Right renal pelvis (tissue), 4 donors: ENCODE measurements at regions not wholly inside any gene's neighbourhood (a gene's known extent, or its start where the extent isn't known, plus 50 kb on each side); places are given as distances from the start of the nearest gene placed in this dataset.
"Not testable (repeated sequence)": the region's sequence is repeated elsewhere in the genome, so short reads cannot be mapped to it uniquely, and the experiment has no call there.

ENCODE experiments used
- DNase-seq, 4 donors: peaks; one replicate each; pipeline ENCODE4 v3.0.0-alpha.2; 2013; ENCODE audit warnings: low read depth in 4 of 4, low spot score in 3 of 4, missing footprints in 1 of 4

DNA sequence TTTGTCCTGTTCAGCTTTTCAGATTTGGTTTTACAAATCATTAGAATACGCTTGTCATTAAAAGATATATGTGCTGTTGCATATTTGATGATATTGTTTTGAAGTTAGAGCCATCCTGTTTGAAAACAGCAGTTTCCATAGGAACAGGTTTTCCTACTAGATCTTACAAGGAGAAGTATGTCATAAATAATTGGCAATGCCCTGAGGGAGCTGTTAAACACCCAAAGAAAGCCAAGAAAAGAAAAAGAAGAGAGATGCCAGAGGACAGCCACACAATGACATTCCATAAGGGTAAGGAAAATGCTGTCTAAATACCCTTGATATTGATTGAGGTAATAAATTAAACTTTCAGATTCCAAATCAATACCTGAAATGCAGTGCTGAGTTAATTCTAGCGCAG lies 392.2 kb upstream of the CRIM1 start:
- DNase-seq, result no peak

DNA sequence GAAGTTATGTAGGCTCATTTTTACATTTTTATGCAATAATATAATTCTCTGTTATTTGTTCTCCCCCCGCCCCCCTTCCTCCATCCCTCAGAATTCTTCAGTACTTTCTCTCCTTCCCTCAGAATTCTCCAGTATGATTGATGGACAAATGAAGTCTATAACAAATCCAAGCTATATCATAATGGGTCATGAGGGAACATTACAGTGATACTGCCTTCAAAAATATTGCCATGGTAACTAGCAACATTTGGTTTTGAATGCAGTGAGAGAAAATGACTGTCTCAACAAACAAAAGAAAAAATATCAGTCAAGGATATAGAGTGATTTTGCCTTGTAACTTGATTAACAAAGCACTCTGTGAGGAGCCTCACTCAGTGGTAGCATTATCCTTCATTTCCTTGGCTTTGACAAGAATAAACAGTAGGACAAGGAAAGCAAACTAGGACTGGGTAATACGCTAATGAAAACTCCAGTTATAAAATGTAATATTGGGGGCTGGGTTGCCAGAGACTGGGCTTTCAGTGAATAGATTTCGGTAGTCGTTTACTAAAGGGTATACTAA lies 392.9 kb upstream of the CRIM1 start:
- DNase-seq, result no peak

DNA sequence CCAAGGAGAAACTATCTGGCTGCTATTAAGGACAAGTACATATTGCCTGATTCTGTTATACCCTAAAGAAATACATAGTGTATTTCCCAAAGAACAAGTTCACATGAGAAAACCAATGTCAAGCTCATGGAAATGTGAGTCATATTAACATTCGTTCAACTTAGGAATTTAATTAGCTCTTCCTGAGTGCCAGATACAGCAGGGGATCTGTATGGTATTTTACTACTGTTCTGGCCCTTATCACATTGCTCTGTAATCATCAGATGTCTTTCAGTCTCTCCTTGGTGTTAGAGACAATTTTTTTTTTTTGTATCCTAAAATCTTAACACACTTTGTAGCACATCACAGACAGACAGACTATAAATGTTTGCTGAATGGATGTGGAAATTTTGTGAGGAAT lies 395.0 kb upstream of the CRIM1 start:
- no peak for DNase-seq

DNA sequence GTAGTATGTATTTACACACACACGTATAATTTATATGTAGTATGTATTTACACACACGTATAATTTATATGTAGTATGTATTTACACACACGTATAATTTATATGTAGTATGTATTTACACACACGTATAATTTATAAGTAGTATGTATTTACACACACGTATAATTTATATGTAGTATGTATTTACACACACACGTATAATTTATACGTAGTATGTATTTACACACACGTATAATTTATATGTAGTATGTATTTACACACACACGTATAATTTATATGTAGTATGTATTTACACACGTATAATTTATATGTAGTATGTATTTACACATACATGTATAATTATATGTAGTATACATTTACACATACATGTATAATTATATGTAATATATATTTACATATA lies 398.5 kb upstream of the CRIM1 start:
- DNase-seq, result not testable (repeated sequence)

DNA sequence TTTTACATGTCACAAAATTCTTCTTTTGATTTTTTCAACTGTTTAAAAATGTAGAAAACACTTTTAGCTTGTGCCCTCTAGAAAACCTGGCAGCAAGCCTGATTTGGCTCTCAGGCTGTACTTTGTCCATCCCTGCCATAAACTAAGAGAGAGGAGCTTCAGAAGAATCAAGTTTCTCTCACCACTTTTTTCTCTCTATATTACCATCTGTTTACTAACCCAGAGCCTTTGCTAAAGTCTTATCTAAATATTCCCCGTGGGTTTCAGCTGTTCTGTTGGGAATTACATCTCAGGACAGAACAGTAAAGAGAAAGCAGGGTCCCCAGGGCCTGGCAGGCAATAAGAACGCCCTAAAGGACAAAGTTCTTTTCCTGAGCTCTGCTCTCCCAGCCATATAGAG lies 409.1 kb upstream of the CRIM1 start:
- DNase-seq, result no peak

DNA sequence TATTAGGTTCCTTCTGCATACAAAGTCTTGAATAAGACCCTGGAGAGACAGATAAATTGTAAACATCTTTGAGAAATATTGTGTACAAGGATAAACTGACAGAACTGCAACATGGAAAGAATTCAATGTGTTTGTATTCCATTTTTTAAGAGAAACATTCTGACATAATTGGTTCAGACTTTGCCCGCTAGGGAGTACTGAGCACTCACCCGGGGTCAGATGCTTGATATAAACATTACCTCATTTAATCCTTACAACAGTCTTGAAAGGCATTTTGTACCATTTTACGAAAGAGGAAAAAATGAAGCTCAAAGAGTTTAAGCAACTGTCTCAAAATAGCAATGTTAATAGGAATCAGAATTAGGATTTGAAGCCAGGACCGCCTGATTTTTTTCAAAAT lies 416.7 kb upstream of the CRIM1 start:
- no peak for DNase-seq

DNA sequence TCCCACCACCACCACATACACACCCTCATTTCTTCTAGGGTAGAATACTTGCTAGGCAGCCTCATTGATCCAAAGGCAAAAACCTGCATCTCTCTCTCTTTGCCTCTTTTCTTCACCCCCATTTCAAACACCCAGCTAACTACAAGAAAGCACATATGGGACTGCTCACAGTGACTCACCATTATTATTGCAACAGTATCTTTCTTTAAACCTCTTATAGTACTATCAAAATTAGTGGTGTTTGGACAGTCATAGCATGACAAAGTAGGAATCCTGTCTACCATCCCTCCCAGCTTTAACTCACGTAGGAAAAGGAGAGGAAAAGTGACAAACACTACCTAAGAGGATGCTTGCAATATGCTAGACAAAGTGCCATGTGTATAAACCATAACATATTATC lies 422.5 kb upstream of the CRIM1 start:
- no peak for DNase-seq

DNA sequence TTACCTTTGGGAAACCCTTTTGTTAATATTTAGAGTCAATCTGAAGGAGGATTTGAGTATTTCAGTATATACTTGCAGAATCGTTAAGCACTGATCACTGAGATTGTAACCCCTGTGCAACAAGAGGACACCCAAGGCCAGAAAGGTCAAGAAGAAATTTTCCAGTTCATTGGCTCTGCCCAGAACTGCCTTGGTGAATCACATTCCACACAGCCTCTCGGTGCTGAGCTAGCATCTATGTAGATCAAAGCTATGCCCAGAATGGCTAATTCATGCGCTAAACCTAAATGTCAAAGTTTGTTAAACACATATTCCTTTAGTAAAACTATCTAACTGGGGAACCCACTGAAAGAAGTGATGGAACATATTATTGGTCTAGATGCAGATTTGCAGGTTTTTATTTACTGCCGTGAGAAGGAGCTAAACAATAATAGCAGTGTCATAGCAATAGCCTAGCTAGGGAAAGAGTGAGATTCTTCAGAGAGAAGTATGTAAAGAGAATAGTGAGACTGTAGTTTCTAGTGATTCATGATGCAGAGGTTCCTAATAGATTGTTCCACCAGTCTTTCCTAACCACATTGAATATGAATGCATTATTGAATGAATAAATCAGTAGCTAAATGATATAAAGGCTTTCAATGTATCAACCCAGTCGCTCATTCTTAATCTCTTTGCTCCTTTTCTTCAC lies 423.2 kb upstream of the CRIM1 start:
- DNase-seq, result no peak

DNA sequence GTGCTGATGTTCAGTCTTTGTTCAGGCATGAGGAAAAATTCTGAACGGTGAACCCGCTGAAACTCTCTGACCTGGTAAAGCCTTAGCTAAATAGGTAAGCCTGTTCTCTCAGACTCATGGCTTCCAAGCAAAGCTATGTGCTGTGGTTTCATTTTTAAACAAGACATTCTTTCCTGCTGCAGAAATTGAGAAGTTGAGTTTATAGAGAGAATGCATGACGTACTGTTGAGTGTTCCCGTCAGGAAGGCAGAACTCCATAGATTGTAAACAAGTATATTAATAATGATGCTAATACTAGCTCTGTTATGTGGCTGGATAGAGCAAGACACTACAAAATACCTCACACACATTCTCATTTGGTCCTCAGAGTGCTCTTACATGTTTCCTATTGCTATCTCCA lies 424.0 kb upstream of the CRIM1 start:
- no peak for DNase-seq

DNA sequence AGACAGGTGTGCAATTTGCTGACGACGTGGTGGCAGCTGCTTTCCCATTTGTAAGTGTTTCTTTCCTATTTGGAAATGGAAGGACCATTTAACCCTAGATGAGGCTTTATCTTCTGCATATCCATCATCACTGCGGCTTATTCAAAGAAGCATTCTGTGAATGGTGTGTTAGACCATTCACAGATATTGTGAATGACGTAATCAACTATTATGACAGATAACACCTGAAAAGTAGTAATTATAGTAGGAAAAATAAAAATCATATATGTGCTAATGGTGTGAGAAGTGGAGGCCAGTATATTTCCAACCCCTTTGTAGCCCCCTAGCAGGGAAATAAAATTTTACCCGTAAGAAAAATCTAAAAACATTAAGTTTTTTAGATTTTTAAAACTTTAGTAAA lies 424.5 kb upstream of the CRIM1 start:
- DNase-seq, result no peak

DNA sequence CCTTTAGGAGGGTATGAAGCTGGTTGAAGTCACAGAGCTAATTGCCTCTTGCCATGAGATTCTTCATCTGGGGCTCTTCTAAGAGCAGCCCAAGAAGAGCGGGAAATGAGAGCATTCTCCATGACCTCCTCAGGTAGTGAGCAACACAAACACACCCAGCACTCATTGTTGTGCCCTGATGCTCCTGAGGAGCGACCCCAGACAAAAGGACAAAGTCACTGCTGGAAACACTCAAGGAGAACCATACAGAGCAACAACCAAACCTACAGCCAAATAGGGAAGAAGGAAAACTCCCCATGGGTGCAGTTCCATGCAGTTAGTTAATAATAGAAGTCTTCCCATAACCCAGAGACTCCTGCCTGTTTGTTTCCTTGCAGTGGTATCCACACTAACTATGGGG lies 426.0 kb upstream of the CRIM1 start:
- no peak for DNase-seq

DNA sequence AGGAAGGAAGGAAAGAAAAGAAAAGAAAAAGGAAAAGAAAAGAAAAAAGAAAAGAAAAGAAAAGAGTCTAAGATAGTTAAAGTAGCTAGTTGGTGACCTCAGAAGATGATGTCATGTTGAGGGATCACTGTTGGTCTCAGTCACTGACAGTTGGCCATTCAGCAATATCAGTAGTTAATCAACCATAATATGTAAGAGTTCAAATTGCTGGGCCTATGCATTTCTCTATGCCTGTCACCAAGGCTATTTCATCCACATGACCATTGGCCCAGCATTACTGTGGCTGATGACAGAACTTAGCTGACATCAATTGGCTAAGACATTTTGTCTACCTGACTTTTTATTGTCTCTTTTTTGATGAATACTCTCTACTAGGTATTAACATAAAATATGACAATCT lies 435.5 kb upstream of the CRIM1 start:
- DNase-seq, result no peak

DNA sequence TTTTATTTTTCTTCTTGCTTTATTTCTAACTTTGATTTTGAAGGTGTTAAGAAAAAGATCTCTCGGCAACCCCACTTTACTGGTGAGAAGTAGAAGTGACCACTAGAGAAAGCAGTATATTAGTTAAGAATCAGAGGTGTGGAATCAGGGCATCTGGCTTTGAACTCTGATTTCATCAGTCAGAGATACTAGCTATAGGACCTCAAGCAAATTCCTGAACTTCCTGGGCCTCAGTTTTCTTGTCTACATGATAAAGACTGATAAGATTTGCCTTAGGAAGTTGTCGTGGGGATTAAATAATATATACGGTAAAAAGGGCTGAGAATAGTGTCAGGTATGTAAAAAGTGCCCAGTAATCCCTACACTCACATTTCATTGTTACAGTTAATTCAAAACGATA lies 440.3 kb upstream of the CRIM1 start:
- DNase-seq, result no peak

DNA sequence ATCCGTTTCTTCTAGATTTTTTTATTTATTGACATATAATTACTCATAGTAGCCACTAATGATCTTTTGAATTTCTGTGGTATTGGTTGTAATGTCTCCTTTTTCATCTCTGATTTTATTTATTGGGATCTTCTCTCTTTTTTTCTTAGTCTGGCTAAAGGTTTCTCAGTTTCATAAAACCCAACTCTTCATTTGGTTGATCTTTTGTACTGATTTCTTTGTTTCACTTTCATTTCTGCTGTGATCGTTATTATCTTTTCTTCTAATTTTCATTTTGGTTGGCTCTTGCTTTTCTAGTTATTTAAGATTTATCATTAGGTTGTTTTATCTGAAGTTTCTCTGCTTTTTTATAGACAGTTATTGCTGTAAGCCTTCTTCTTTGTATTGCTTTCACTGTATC lies 463.6 kb upstream of the CRIM1 start:
- DNase-seq, result no peak

DNA sequence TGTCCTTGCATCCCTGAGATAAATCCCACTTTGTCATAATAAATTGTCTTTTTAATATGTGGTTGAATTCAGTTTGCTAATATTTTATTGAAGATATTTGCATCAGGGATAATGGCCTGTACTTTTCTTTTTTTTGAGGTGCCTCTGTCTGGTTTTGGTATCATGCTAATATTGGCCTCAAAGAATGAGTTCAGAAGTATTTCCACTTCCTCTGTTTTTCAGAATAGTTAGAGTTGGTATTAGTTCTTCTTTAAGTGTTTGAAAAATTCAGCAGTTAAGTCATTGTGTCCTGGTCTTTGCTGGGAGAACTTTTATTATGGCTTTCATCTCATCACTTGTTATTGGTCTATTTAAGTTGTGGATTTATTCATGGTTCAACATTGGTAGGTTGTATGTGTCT lies 464.1 kb upstream of the CRIM1 start:
- no peak for DNase-seq

DNA sequence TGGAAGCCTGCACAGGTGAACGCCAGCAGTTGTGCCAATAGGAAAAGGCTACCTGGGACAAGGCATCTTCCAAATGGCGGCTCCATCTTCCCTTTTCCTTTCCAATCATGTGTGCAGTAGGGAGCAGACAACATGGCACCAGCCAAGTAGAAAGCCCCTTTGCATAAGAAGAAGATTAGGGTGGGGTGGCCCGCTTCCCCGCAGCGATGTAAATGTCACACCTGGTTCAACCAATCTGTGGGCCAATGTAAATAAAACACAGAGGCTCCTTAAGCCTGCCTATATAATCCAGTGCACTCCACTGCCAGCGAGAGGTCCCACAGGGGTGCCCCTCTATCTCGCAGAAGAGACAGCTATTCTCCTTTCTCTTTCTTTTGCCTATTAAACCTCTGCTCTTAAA lies 468.4 kb upstream of the CRIM1 start:
- no peak for DNase-seq

DNA sequence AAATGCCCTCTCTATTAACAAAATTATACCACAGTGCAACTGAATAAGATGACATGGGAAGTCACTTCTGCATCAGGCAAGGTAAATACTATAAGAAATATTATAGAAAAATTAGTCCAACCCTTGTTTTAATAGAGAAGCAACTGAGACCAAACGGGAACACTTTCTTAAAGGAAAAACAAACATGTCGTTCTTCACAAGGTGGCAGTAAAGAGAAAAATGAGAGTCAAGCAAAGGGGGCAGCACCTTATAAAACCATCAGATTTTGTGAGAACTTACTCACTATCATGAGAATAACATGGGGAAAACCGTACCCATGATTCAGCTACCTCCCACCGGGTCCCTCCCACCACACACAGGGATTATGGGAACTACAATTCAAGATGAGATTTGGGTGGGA lies 481.7 kb upstream of the CRIM1 start:
- no peak for DNase-seq

DNA sequence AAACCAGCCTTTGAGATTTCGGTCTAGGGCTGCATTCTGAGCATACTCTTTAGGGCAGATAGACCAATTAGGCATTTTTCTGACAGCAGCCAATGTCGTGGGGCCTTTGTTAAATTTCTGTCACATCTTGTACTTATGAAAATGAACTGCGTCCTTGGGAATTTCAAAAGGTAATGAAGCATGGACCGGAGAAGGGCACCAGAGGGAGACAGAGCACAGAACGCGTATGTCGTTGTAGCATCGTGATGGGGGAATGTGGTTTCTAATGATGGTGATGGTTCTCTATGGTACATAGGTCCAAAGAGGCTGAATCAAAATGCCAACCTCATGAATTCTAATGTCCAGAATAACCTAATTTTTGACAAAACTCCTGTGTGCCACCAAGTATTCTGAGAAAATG lies 483.9 kb upstream of the CRIM1 start:
- DNase-seq, result no peak

DNA sequence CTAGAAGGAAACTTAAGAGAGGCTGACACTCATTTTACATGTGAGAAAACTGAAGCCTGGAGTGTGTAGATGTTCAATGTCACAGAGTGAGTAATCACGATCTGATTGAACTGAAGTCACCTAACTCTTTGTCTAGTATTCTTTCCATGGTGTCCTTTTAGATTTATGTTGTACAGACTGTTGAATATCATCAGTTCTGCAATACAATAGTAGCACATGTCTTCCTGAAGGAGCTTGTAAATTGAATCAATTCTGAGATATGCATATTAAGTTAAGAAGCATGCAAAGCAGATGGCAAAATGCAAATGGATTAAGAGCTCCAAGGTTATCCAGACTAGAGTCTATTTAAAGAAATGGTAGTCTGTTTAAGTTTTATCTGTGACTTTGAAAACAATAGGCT lies 484.9 kb upstream of the CRIM1 start:
- no peak for DNase-seq

DNA sequence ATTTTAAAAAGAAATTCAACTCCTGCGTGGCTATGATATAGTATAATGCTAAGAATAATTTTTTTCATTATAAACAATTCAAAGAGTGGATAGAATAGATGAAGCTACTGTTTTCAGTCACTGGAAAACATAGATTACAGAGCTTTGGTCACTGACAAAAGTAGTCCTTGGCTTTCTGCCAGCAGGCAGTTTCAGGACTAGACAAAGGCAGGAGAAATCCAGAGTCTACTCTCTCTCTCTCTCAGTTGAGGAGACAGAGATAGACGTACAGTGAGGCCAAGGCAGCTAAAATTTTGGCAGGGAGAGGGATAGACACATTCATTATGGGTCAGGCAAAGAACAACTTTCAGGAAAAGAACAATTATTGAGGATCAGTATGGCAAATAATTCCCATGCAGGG lies 491.4 kb upstream of the CRIM1 start:
- no peak for DNase-seq

DNA sequence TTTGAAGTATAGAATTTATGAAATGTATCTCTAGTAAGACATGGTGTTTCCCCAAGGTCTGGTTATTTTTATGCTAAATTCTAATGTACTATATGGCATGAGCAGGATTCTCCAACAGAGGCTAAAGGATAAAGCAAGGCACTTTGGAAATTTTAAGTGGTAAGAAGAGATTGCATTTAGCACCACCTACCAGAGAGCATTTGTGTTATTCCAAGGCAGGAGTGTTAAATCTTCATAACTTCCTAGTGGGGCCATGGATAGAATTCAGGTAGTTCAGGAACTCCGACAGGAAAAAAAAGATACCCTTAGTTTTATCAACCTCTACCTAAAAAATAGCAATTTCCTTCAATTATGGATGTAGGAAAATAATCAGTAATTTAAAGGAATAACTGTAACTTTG lies 497.4 kb upstream of the CRIM1 start:
- DNase-seq, result no peak

DNA sequence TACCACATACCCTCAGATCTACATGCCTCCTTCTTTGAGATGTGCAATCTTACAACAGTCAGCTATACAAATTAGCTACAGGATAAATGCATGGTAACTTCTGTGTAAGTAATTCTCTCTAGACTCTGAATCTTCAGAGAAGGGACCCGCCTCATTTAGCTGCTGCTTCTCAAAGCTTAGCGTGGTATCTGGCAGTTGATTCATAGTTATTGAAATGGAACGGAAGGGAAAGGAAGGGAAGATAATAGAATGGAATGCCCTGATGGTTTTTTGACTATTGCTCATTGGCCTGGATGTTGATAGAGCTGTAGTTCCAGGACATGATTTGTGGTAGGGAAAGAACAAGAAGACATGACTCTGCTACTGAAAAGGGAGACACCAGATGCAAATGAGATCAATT lies 498.1 kb upstream of the CRIM1 start:
- no peak for DNase-seq

DNA sequence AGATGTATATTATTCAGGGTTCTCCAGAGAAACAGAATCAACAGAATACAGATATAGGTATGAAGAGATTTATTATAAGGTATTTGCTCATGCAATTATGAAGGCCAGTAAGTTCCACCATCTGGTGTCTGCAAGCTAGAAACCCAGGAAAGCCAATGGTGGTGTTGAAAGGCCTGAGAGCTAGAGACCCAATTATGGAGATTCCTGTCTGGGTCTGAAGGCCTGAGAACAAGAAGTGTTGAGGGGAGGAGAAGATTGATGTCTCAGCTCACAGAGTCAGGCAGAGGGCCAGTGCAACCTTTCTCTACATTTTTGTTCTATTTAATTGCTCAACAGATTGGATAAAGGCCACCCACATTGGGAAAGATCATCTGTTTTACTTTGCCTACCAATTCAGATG lies 524.2 kb upstream of the CRIM1 start:
- no peak for DNase-seq
